ENCODE measurements at regions not wholly inside any gene's neighbourhood (a gene's known extent, or its start where the extent isn't known, plus 50 kb on each side); places are given as distances from the start of the nearest gene placed in this dataset.

DNA sequence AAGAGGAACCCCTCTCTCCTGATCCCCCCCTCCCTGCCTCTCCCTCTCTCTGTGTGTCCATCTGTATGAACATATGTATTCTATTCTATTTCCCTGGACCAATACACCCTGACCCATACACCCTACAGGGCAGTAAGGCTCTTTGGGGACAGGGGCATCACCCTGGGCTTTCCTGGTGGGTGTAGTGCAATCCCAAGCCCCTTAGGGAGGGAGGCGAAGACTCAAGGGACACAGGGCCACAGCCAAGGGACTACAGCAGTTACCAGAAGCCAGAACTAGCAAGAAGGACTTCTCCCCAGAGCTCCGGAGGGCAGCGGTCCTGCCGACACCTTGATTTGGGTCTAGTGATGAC lies 214.2 kb upstream of the RAB6C start:
- no peak overlapping the region for H3K4me3 ChIP-seq (ENCODE audit: low read depth, low read length, poor library complexity, severe bottlenecking)
- ChIA-PET CTCF (no interaction called here), POLR2A (ENCODE audit: low non-redundant PET) (no interaction called here)
- no peaks in the 10 kb centered on the region for H3K36me3 ChIP-seq (ENCODE audit: insufficient read depth, low read length, poor library complexity, severe bottlenecking)
- intact Hi-C loops (cut with micrococcal nuclease; ENCODE audit: unreplicated experiment) = no loop called here
- BruUV-seq (replicated peaks) = no TSS peak
- no peaks in the 10 kb centered on the region for H3K4me1 ChIP-seq (ENCODE audit: insufficient read depth, low read length, poor library complexity, severe bottlenecking)
- no peaks in the 10 kb centered on the region for H3K27me3 ChIP-seq (replicated peaks; ENCODE audit: insufficient read depth, low read depth, low read length, poor library complexity)
- H3K9me3 ChIP-seq (ENCODE audit: low read depth, low read length, poor library complexity, severe bottlenecking) = no peaks in the 10 kb centered on the region
- no peak overlapping the region for H3K27ac ChIP-seq (ENCODE audit: low read depth, low read length, poor library complexity, severe bottlenecking)
- no peak for DNase-seq (ENCODE audit: low spot score)
- no peak for TF ChIP-seq EZH2 (IDR thresholded peaks at IDR 0.05; ENCODE audit: borderline replicate concordance, low read depth, low read length, poor library complexity, severe bottlenecking)
- TF ChIP-seq, protein P1, sequence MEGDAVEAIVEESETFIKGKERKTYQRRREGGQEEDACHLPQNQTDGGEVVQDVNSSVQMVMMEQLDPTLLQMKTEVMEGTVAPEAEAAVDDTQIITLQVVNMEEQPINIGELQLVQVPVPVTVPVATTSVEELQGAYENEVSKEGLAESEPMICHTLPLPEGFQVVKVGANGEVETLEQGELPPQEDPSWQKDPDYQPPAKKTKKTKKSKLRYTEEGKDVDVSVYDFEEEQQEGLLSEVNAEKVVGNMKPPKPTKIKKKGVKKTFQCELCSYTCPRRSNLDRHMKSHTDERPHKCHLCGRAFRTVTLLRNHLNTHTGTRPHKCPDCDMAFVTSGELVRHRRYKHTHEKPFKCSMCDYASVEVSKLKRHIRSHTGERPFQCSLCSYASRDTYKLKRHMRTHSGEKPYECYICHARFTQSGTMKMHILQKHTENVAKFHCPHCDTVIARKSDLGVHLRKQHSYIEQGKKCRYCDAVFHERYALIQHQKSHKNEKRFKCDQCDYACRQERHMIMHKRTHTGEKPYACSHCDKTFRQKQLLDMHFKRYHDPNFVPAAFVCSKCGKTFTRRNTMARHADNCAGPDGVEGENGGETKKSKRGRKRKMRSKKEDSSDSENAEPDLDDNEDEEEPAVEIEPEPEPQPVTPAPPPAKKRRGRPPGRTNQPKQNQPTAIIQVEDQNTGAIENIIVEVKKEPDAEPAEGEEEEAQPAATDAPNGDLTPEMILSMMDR (conservative IDR thresholded peaks at IDR 0.05; ENCODE audit: low read depth, low read length) = no peak

DNA sequence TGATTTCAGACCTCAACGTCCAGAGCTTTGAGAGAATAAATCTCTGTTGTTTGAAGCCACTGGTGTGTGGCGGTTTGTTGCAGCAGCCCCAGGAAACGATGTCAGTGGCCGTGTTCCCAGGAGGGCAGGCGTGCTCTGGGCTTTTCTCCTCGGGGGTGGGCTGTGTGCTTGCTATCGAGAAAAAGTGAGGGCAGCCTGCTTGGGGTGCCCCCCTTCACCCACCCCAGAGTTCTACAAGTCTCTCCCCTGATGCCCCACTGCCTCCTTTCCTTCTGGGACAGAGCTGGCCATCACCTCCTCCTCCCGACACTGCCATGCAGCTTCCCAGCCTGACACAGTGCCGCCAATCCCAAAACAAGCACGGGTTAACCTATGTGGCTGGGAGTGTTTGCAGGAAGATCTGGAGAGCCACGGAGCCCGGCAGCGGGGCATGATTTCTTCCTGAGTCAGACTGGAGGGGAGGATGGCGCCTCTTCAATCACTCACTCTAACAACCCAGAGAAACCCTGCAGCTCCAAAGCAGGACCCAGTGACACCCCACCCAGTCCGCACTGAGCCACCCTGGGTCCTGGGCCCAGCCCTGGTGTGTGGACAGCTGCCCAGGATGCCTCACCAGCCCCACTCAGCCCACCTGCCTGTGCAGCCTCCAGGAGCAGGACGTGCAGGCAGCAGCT lies 213.7 kb upstream of the RAB6C start:
- H3K27ac ChIP-seq (ENCODE audit: low read depth, low read length, poor library complexity, severe bottlenecking) = no peak overlapping the region
- no TSS peak for BruUV-seq (replicated peaks)
- intact Hi-C loops (cut with micrococcal nuclease; ENCODE audit: unreplicated experiment) = no loop called here
- H3K36me3 ChIP-seq (ENCODE audit: insufficient read depth, low read length, poor library complexity, severe bottlenecking) = no peaks in the 10 kb centered on the region
- H3K4me3 ChIP-seq (ENCODE audit: low read depth, low read length, poor library complexity, severe bottlenecking) = no peak overlapping the region
- no peaks in the 10 kb centered on the region for H3K27me3 ChIP-seq (replicated peaks; ENCODE audit: insufficient read depth, low read depth, low read length, poor library complexity)
- no peak for DNase-seq (ENCODE audit: low spot score)
- no peaks in the 10 kb centered on the region for H3K9me3 ChIP-seq (ENCODE audit: low read depth, low read length, poor library complexity, severe bottlenecking)
- H3K4me1 ChIP-seq (ENCODE audit: insufficient read depth, low read length, poor library complexity, severe bottlenecking) = no peaks in the 10 kb centered on the region
- TF ChIP-seq EZH2 (IDR thresholded peaks at IDR 0.05; ENCODE audit: borderline replicate concordance, low read depth, low read length, poor library complexity, severe bottlenecking) = no peak
- TF ChIP-seq, protein P1 (conservative IDR thresholded peaks at IDR 0.05; ENCODE audit: low read depth, low read length) = no peak
- ChIA-PET POLR2A (ENCODE audit: low non-redundant PET) (no interaction called here), CTCF (no interaction called here)

DNA sequence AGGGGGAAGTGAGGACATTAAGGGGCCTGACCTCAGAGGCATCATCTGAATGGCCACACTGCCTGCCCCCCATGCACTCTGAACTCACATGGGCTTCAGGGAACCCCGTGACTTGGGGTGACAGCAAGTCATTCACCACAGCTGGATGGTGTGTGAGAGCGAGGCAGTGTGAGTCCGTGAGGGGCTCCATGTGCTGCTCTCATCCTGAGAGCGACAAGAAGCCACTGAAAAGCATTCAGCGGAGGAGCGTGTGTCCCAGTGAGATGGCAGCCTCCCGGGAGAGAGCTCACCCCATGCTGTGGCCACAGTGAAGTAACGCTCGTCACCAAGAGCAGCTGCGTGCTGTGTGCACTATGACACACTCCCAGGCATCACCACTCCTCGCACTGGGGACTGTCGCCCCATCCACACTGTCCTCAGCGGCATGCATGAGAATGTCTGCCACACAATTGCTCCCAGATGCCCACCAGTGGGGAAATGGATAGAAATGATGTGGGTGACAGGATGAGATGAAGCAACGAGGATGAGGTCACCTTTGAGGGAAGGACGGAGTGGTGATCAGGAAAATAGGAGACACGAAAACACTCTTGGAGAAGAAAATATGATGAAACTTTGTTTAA lies 213.0 kb upstream of the RAB6C start:
- no peaks in the 10 kb centered on the region for H3K4me1 ChIP-seq (ENCODE audit: insufficient read depth, low read length, poor library complexity, severe bottlenecking)
- POLR2A ChIA-PET (ENCODE audit: low non-redundant PET) = no interaction called here
- H3K9me3 ChIP-seq (ENCODE audit: low read depth, low read length, poor library complexity, severe bottlenecking) = no peaks in the 10 kb centered on the region
- CTCF ChIA-PET = no interaction called here
- intact Hi-C loops (cut with micrococcal nuclease; ENCODE audit: unreplicated experiment) = no loop called here
- no TSS peak for BruUV-seq (replicated peaks)
- H3K27ac ChIP-seq (ENCODE audit: low read depth, low read length, poor library complexity, severe bottlenecking) = no peak overlapping the region
- H3K27me3 ChIP-seq (replicated peaks; ENCODE audit: insufficient read depth, low read depth, low read length, poor library complexity) = no peaks in the 10 kb centered on the region
- H3K4me3 ChIP-seq (ENCODE audit: low read depth, low read length, poor library complexity, severe bottlenecking) = no peak overlapping the region
- H3K36me3 ChIP-seq (ENCODE audit: insufficient read depth, low read length, poor library complexity, severe bottlenecking) = no peaks in the 10 kb centered on the region
- no peak for TF ChIP-seq EZH2 (IDR thresholded peaks at IDR 0.05; ENCODE audit: borderline replicate concordance, low read depth, low read length, poor library complexity, severe bottlenecking)
- TF ChIP-seq, protein P1 (conservative IDR thresholded peaks at IDR 0.05; ENCODE audit: low read depth, low read length) = no peak
- DNase-seq (ENCODE audit: low spot score) = no peak

Data from A673 (cell line).